Midbrain (tissue), 1 donor: ENCODE measurements at regions not wholly inside any gene's neighbourhood (a gene's known extent, or its start where the extent isn't known, plus 50 kb on each side); places are given as distances from the start of the nearest gene placed in this dataset.

ENCODE experiments used
- DNase-seq: peaks from one replicate; lab custom pipeline; 2025; lab: John Stamatoyannopoulos, UW

GRCh38 chr21:27513825-27514224 is 546.9 kb upstream of the ADAMTS5 start:
- no peak for DNase-seq

GRCh38 chr21:27513016-27513415 is 546.1 kb upstream of the ADAMTS5 start:
- no peak for DNase-seq

DNA sequence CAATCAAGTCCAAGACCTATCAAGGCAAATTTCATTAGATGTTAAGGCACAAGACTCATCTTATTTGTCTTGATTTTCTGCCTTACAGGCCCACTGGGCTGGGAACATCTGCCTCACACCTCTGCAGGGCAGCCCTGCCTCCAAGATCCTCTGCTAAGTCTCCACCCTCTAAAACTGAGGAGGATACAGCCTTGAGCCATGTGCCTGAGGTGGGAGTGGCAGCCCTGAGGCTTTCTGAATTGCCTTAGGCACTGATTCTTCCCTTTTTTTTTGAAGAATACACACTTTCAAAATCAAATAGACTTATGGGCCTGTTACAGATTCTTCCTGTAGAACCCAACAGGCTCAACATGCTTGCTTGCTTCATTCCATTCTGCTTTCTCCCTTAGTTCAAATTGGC is 544.3 kb upstream of the ADAMTS5 start:
- DNase-seq, result no peak

DNA sequence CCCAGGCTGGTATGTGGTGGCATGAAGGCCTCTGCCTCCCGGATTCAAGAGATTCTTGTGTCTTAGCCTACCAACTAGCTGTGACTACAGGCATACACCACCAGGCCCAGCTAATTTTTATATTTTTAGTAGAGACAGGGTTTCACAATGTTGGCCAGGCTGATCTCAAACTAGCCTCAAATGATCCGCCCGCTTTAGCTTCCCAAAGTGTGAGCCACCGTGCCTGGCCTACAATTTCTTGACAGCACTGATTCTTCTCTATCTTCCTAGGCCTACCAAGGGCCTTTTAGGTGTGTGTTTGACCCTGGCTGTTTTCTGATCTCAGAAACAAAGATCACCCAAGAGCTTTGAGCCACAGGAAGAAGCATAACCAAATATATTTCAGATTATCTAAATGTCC is 540.8 kb upstream of the ADAMTS5 start:
- no peak for DNase-seq

DNA sequence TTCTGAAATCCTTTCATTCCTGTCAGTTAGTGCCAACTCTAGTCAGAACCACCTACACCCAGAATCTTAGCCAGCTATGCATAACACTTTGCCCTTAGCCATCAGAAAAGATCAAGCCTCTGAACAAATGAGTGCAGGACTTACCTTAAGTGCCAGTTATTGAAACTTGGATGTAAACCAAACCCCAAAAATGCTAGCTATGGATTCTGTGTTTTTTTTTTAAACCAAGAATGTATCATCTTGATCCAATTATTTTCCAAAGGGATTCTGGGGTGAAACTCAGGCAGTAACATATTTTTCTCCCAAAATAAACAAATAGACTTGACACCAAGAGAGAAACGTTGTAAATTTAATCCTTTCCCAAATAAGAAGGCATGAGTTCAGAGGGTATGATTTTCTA is 538.6 kb upstream of the ADAMTS5 start:
- DNase-seq, result no peak

GRCh38 chr21:27502801-27503200 is 535.9 kb upstream of the ADAMTS5 start:
- DNase-seq, result no peak

- no peak for DNase-seq
These were observed 531.1 kb upstream of the ADAMTS5 start for GRCh38 chr21:27498025-27498424.

GRCh38 chr21:27495836-27496235 is 528.9 kb upstream of the ADAMTS5 start:
- DNase-seq, result no peak

- no peak for DNase-seq
These were observed 526.7 kb upstream of the ADAMTS5 start for GRCh38 chr21:27493542-27493941.

DNA sequence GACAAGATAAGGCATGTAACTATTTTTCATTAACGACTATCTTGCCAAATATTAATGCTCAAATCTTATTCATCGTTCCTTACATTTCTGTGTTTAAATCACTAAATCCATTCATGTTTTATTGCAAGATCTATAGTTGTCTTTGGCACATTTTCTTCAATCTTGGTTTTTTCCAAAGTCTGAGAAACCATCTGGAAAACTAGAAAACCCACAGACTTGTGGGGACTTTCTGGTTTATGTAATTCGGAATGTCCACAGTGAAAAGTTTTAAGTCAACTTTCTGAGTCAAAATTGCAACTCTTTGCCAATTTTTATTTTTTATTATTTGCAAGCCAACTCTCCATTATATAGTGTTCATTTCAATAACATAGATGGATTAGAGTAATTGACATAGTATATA is 520.8 kb upstream of the ADAMTS5 start:
- DNase-seq, result no peak

DNA sequence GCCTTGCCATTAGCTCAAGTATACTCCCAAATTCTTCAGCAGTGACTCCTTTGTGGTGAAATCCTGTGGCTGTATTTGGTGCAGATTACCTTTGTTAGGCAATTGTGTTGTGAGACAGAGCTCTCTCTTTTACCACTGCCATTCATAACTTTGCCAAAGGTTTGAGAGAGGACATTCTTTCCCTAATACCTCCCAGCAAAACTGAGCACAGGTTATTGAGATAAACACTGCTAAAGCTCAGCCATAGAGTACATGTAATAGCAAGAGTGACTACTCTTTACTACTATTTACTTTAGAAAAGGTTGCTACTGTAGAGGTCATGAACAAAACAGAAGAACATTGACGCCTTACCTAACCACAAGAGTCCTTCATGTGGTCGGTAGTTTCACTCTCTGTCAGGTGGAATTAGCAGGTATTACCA is 514.0 kb upstream of the ADAMTS5 start:
- DNase-seq, result no peak

DNA sequence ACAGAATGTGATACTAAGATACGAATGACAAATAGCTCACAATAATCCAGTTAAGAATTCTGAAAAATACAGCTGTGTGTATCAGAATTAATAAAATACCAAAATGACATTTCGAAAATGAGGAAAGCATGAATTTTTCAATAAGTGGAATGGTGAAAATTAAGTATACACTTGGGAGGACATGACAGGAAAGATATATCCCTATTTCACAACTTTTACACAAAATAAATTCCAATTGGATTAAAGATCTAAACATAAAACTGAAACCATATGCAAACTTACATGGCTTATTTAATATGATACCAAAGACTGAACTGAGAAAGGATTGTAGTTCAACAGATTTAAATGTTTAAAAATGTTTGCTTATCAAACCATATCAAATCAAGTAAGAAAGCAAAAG is 510.4 kb upstream of the ADAMTS5 start:
- DNase-seq, result no peak

- peak; percentile 44 for DNase-seq
These were observed 509.8 kb upstream of the ADAMTS5 start for GRCh38 chr21:27476696-27477095.

DNA sequence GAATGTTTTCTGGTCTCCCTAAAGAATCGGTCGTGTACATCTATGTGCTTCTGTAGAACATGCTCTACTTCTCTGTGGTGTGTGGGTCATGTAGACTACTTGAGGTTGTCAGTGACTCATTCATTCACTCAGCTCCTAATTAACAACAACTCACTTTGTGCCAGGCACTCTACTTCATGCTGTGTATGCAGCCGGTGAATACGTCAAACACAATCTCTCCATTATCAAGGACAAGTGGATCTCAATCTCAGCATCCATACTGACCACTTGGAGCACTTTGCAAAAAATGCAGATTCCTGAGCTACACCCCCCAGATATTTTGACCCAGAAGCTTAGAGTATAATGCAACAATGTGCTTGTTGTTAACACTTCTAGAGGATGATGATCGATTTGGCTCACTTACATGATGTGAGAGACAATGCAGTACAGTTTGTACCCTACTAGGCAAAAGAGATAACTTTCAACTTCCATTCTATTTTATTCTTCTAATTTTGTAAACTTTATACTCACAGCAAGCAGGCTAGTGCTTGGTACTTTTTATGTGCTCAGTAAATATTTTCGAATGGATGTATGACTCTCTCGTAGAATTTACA is 508.6 kb upstream of the ADAMTS5 start:
- DNase-seq, result peak; percentile 49

- DNase-seq, result no peak
These were observed 500.5 kb upstream of the ADAMTS5 start for GRCh38 chr21:27467366-27467765.

GRCh38 chr21:27466140-27466539 is 499.3 kb upstream of the ADAMTS5 start:
- no peak for DNase-seq

GRCh38 chr21:27464648-27465047 is 497.8 kb upstream of the ADAMTS5 start:
- no peak for DNase-seq

DNA sequence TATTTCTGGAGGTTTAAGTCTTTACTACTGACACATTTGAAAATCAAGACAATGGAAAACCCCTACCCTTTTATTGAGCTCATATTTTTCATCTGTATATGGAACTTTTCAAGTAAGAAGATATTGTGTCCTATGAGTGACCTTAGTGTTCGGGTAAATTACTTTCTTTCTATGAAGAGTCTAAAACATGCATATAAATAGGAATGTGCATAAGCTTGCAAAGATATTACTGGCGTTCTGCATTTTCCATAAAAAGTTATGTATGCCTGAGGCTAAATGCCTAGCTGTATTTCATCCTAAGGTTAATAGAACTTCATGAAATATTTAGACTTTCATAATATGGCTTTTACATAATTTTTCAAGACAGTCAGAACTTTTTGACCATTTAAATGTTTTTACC is 495.8 kb upstream of the ADAMTS5 start:
- DNase-seq, result no peak

DNA sequence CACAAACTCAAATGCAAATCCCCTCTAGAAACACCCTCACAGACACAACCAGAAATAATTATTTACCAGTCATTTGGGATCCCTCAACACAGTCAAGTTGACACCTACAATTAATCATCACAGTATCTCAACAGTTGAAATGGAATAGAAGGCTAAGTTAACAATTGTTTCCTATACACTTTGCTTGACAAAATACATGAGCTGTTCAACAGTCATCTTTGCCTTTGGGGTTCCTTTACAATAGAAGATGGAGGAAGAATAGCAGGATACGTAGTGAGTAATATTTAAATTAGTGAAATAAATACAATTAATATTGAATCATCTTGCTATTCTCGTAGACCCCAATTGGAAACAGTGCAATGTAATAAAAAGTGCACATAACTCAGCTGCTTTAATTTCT is 487.3 kb upstream of the ADAMTS5 start:
- no peak for DNase-seq

DNA sequence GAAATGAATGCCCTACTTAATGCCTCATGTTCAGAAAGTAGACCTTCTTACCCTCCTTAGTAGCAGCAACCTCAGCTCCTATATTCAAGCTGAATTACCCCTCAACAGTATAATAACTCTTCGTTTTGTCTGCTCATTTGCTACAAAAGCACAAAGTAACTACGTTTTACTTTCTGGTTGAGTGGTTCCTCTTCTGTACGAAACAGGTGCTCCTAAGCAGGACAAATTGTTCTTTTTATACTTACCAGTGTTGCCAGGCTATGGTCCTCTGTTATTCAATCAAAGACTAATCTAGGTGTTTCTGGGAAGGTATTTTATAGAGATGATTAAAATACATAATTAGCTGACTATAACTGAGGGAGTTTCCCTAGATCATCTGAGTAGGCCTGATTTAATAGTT is 484.2 kb upstream of the ADAMTS5 start:
- DNase-seq, result no peak

DNA sequence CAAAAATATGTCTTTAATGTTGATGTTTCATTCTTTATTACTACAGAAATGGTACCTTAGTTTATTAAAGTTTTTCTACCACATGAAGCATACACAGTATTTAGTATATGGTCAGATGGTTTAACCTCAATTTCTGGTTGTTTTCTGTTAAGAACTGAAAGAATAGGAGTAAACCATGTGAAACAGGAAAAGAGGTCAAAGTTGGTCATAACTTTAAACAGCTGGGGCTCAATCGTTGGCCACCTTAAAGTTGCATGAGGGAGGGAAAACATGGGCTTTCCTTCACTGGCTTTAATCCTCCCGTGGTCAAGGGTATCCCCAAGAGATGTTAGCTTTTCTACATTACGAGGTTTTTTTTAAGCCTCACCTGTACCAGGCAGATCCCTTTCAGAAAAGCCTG is 483.3 kb upstream of the ADAMTS5 start:
- no peak for DNase-seq

DNA sequence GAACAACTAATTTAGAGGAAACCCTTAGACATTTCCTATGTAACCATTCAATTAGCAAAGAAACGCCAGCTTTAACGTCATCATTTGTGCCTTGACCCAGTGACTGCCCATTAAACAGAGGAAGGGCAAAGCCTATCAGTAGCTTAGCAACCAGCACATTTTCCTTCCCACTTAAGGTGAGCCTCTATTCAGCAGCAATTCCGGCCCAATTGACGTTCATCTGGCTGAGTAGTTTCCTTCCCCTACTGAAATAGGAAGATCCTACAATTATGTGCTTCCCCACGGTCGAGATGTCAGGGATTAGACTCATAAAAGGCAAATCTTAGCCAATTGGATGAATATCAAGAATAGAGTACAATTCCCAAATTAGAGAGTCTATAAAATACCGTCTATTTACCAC is 482.1 kb upstream of the ADAMTS5 start:
- DNase-seq, result no peak

GRCh38 chr21:27447843-27448242 is 481.0 kb upstream of the ADAMTS5 start:
- no peak for DNase-seq

DNA sequence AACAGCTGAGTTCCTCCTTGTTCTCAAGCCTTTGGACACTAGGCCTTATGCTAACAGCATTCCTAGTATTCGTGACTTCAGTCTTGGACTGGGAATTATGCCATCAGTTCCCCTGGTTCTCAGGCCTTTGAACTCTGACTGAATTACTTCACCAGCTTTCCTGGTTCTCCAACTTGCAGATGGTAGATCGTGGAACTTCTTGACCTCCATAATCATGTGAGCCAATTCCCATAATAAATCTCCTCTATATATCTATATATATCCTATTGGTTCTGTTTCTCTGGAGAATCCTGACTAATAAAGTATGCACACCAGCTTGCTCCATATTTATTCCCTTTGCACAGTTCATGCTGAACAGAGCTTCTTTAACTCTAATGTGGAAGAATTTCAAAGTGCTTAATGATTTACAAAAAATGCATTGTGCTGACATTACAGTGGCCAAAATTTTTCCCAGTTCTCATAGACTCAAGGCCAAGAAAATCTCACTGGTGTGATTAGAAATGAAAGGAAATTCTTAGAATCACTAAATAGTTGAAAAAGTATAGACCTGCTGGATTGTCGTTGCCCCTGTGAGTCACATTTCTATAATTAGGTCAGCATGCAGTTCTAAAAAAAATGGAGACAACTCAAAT is 462.9 kb upstream of the ADAMTS5 start:
- DNase-seq, result no peak
